HCT116 (cell line): ENCODE measurements at regions not wholly inside any gene's neighbourhood (a gene's known extent, or its start where the extent isn't known, plus 50 kb on each side); places are given as distances from the start of the nearest gene placed in this dataset.

ENCODE experiments used
- ATAC-seq: fragments of 200-7000 bp; cut with Tn5 transposase; 2 replicates; pipeline ENCODE4 v1.9.1; 2020; ENCODE audit warnings: mild to moderate bottlenecking, moderate library complexity
- BruUV-seq: library from RNA; stranded (reverse); fragments of 400-500 nt; replicated peaks from 2 replicates; lab custom pipeline; 2021; lab: Mats Ljungman, UMichigan
- CTCF ChIA-PET: fragments of 300-600 bp; sonication (Branson Sonifier 250); formaldehyde crosslinking; loops from one replicate; lab custom pipeline; 2021; ENCODE audit warnings: antibody characterized with exemption; lab: Charles Lee
- POLR2A ChIA-PET: fragments of 300-600, 350-600 bp; sonication (Branson Sonifier 250); formaldehyde crosslinking; loops from one replicate; lab custom pipeline; 2021; ENCODE audit warnings: antibody characterized with exemption; lab: Charles Lee
- RAD21 ChIA-PET, 2 experiments: fragments of 300-600 bp; sonication (Branson Sonifier 250); formaldehyde crosslinking; loops; one replicate each; lab custom pipeline; 2023; ENCODE audit warnings: low total read pairs in 2 of 2; ENCODE audit not compliant: uncharacterized antibody in 2 of 2, unreplicated experiment in 2 of 2, low non-redundant PET in 1 of 2; lab: Charles Lee
- DNase-seq: peaks from one replicate; pipeline ENCODE4 v3.0.0-alpha.2; 2010; ENCODE audit warnings: low read depth, low spot score
- H2AFZ ChIP-seq: fragments of 200-600 bp; shearing (Covaris generic), sonication (generic); 2 replicates; pipeline ENCODE4 v1.6.1; 2017; ENCODE audit warnings: low read depth, mixed run types, mixed read lengths, antibody characterized with exemption, low read length; ENCODE audit not compliant: poor library complexity, severe bottlenecking
- H3K27ac ChIP-seq: 2 replicates; pipeline ENCODE4 v1.5.1; 2012; ENCODE audit warnings: low read depth, low read length
- H3K27me3 ChIP-seq: fragments of 200-600 bp; sonication (generic); 2 replicates; pipeline ENCODE4 v1.6.1; 2016; ENCODE audit warnings: mixed run types, low read length, mixed read lengths; ENCODE audit not compliant: insufficient read depth
- H3K36me3 ChIP-seq, 2 experiments: fragments of 200-500 bp in 1 of 2; fragments of 200-600 bp in 1 of 2; sonication (Bioruptor generic) in 1 of 2; sonication (generic) in 1 of 2; 2 replicates each; pipeline versions ENCODE4 v1.5.1 to v1.6.1; 2014 to 2016; ENCODE audit warnings: low read length in 2 of 2, inconsistent platforms in 1 of 2, mixed read lengths in 1 of 2, mixed run types in 1 of 2; ENCODE audit not compliant: insufficient read depth in 2 of 2, control insufficient read depth in 1 of 2
- H3K4me1 ChIP-seq, 2 experiments: fragments of 200-600 bp in 1 of 2; sonication (generic) in 1 of 2; 2 replicates each; pipeline versions ENCODE4 v1.5.1 to v1.6.1; 2012 to 2017; ENCODE audit warnings: low read length in 2 of 2, inconsistent platforms in 1 of 2, mild to moderate bottlenecking in 1 of 2, mixed read lengths in 1 of 2, mixed run types in 1 of 2, moderate library complexity in 1 of 2; ENCODE audit not compliant: insufficient read depth in 2 of 2, control insufficient read depth in 1 of 2
- H3K4me2 ChIP-seq: fragments of 200-600 bp; sonication (generic); 2 replicates; pipeline ENCODE4 v1.6.1; 2017; ENCODE audit warnings: mixed run types, low read length, mixed read lengths
- H3K4me3 ChIP-seq, 2 experiments: fragments of 200-600 bp in 1 of 2; sonication (generic) in 1 of 2; replicated peaks in 1 of 2; 2 replicates each; pipeline ENCODE4 v1.5.1; 2011 to 2016; ENCODE audit warnings: low read length in 2 of 2, control low read depth in 1 of 2, low read depth in 1 of 2, mild to moderate bottlenecking in 1 of 2, mixed read lengths in 1 of 2, mixed run types in 1 of 2
- H3K79me2 ChIP-seq: fragments of 200-600 bp; sonication (generic); 2 replicates; pipeline ENCODE4 v1.6.1; 2017; ENCODE audit warnings: mild to moderate bottlenecking, mixed run types, low read length, moderate library complexity, mixed read lengths; ENCODE audit not compliant: insufficient read depth
- H3K9ac ChIP-seq: fragments of 200-600 bp; sonication (generic); 2 replicates; pipeline ENCODE4 v1.6.1; 2016; ENCODE audit warnings: low read length, mixed read lengths
- H3K9me2 ChIP-seq: fragments of 200-600 bp; sonication (generic), shearing (Covaris generic); 2 replicates; pipeline ENCODE4 v1.6.1; 2017; ENCODE audit warnings: mixed run types, mild to moderate bottlenecking, moderate library complexity; ENCODE audit not compliant: insufficient read depth
- H3K9me3 ChIP-seq, 2 experiments: fragments of 200-500 bp in 1 of 2; fragments of 200-600 bp in 1 of 2; sonication (Bioruptor generic) in 1 of 2; sonication (generic) in 1 of 2; 2 replicates each; pipeline ENCODE4 v1.6.1; 2014 to 2017; ENCODE audit warnings: low read length in 2 of 2, mixed read lengths in 2 of 2, inconsistent platforms in 1 of 2, low read depth in 1 of 2, mild to moderate bottlenecking in 1 of 2, mixed run types in 1 of 2, moderate library complexity in 1 of 2; ENCODE audit not compliant: control insufficient read depth in 1 of 2, insufficient read depth in 1 of 2
- H4K20me1 ChIP-seq: fragments of 200-600 bp; sonication (generic), shearing (Covaris generic); 2 replicates; pipeline ENCODE4 v1.6.1; 2017; ENCODE audit warnings: mixed run types, mild to moderate bottlenecking, moderate library complexity; ENCODE audit not compliant: insufficient read depth
- ATF3 ChIP-seq: IDR thresholded peaks from 2 replicates; pipeline ENCODE4 v1.6.1; 2012
- CBX3 ChIP-seq: IDR thresholded peaks from 2 replicates; pipeline ENCODE4 v1.6.1; 2012; ENCODE audit warnings: low read depth
- CEBPB ChIP-seq: IDR thresholded peaks from 2 replicates; pipeline ENCODE4 v1.6.1; 2012; ENCODE audit warnings: low read depth
- EZH2phosphoT487 ChIP-seq: fragments of 200-600 bp; IDR thresholded peaks from 2 replicates; pipeline ENCODE4 v1.6.1; 2018; ENCODE audit warnings: antibody characterized with exemption, borderline replicate concordance
- JUND ChIP-seq: IDR thresholded peaks from 2 replicates; pipeline ENCODE4 v1.6.1; 2012
- POLR2A ChIP-seq: IDR thresholded peaks from 2 replicates; pipeline ENCODE4 v1.7.0; 2011; ENCODE audit warnings: borderline replicate concordance; ENCODE audit not compliant: insufficient read depth, insufficient read length; ENCODE audit errors: extremely low read depth
- POLR2AphosphoS5 ChIP-seq: IDR thresholded peaks from 2 replicates; pipeline ENCODE4 v1.6.1; 2011; ENCODE audit warnings: mild to moderate bottlenecking, low read depth, low read length, moderate library complexity
- REST ChIP-seq: IDR thresholded peaks from 2 replicates; pipeline ENCODE4 v1.6.1; 2012; ENCODE audit warnings: low read depth
- SIN3A ChIP-seq: IDR thresholded peaks from 2 replicates; pipeline ENCODE4 v1.6.1; 2012; ENCODE audit warnings: low read depth
- SRF ChIP-seq: IDR thresholded peaks from 2 replicates; pipeline ENCODE4 v1.6.1; 2012; ENCODE audit warnings: low read depth
- TCF7L2 ChIP-seq: IDR thresholded peaks from 2 replicates; pipeline ENCODE4 v1.7.0; 2011; ENCODE audit warnings: borderline replicate concordance, inconsistent platforms; ENCODE audit not compliant: insufficient read depth, insufficient read length; ENCODE audit errors: extremely low read depth
- ZBTB33 ChIP-seq: IDR thresholded peaks from 2 replicates; pipeline ENCODE4 v1.6.1; 2011; ENCODE audit warnings: mild to moderate bottlenecking, low read length, moderate library complexity; ENCODE audit not compliant: insufficient replicate concordance; ENCODE audit errors: extremely low read depth
- ZFX ChIP-seq: fragments of 450-650 bp; IDR thresholded peaks from 2 replicates; pipeline ENCODE4 v1.6.1; 2017
- ZNF274 ChIP-seq: fragments of 200-500 bp; sonication (Bioruptor generic); IDR thresholded peaks from 2 replicates; pipeline ENCODE4 v1.6.1; 2014; ENCODE audit warnings: mild to moderate bottlenecking, low read depth, low read length, inconsistent platforms
- intact Hi-C: fragments of 100-400 bp; cut with micrococcal nuclease; formaldehyde crosslinking; loops from 2 replicates; pipeline ENCODE4 v1.10.0; 2022
- TF ChIP-seq, protein P1 (sequence below): IDR thresholded peaks from 2 replicates; pipeline ENCODE4 v1.6.1; 2012
- TF ChIP-seq, protein P2 (sequence below), 3 experiments: fragments of 200-600 bp in 1 of 3; sonication (generic) in 1 of 3; IDR thresholded peaks in 2 of 3; conservative IDR thresholded peaks in 1 of 3; 2 replicates each; pipeline ENCODE4 v1.5.1; 2012 to 2017; ENCODE audit warnings: low read depth in 2 of 3, low read length in 2 of 3, antibody characterized with exemption in 1 of 3, borderline replicate concordance in 1 of 3, control low read depth in 1 of 3, mild to moderate bottlenecking in 1 of 3, mixed read lengths in 1 of 3, mixed run types in 1 of 3, moderate library complexity in 1 of 3; ENCODE audit not compliant: insufficient read depth in 1 of 3

GRCh38 chr1:208895820-208896219, 651.6 kb upstream of the PLXNA2 start:
- H3K9me2 ChIP-seq, result no peaks in the 10 kb centered on the region
- H3K27me3 ChIP-seq, result no peaks in the 10 kb centered on the region
- ATAC-seq (no peak), DNase-seq (no peak)
- no TSS peak for BruUV-seq
- H3K9ac ChIP-seq, result no peak overlapping the region
- ChIA-PET CTCF (no interaction called here), RAD21 (no interaction called here), POLR2A (no interaction called here)
- no peaks in the 10 kb centered on the region; the same call in 1 of the 2 replicates for H4K20me1 ChIP-seq
- no peaks in the 10 kb centered on the region for H3K79me2 ChIP-seq
- TF ChIP-seq TCF7L2 (no peak), ZFX (no peak), ATF3 (no peak), ZNF274 (no peak), SRF (no peak), JUND (no peak), SIN3A (no peak), EZH2phosphoT487 (no peak), REST (no peak), POLR2A (no peak), CEBPB (no peak), ZBTB33 (no peak), POLR2AphosphoS5 (no peak), CBX3 (no peak)
- TF ChIP-seq, protein P1, sequence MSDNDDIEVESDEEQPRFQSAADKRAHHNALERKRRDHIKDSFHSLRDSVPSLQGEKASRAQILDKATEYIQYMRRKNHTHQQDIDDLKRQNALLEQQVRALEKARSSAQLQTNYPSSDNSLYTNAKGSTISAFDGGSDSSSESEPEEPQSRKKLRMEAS, result no peak
- TF ChIP-seq, protein P2, sequence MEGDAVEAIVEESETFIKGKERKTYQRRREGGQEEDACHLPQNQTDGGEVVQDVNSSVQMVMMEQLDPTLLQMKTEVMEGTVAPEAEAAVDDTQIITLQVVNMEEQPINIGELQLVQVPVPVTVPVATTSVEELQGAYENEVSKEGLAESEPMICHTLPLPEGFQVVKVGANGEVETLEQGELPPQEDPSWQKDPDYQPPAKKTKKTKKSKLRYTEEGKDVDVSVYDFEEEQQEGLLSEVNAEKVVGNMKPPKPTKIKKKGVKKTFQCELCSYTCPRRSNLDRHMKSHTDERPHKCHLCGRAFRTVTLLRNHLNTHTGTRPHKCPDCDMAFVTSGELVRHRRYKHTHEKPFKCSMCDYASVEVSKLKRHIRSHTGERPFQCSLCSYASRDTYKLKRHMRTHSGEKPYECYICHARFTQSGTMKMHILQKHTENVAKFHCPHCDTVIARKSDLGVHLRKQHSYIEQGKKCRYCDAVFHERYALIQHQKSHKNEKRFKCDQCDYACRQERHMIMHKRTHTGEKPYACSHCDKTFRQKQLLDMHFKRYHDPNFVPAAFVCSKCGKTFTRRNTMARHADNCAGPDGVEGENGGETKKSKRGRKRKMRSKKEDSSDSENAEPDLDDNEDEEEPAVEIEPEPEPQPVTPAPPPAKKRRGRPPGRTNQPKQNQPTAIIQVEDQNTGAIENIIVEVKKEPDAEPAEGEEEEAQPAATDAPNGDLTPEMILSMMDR (IDR thresholded peaks at IDR 0.05 in 2 of 3, conservative IDR thresholded peaks at IDR 0.05 in 1 of 3; ENCODE audit: borderline replicate concordance in 1 of 3, insufficient read depth in 1 of 3, low read depth in 2 of 3, low read length in 2 of 3), result no peak
- H3K4me1 ChIP-seq, result no peaks in the 10 kb centered on the region
- H3K4me2 ChIP-seq, result no peak overlapping the region
- H3K27ac ChIP-seq, result no peak overlapping the region
- H3K36me3 ChIP-seq, result no peaks in the 10 kb centered on the region
- intact Hi-C loops, result no loop called here
- no peak overlapping the region for H2AFZ ChIP-seq
- H3K9me3 ChIP-seq, result no peaks in the 10 kb centered on the region
- no peak overlapping the region for H3K4me3 ChIP-seq
